HL-60 (cell line): ENCODE measurements at regions not wholly inside any gene's neighbourhood (a gene's known extent, or its start where the extent isn't known, plus 50 kb on each side); places are given as distances from the start of the nearest gene placed in this dataset.
"Not testable (repeated sequence)": the region's sequence is repeated elsewhere in the genome, so short reads cannot be mapped to it uniquely, and the experiment has no call there.

Source experiments
- DNase-seq, 2 experiments: peaks; one replicate each; pipeline ENCODE4 v3.0.0-alpha.2; 2010 to 2020; ENCODE audit warnings: low read depth in 1 of 2, low spot score in 1 of 2
- H3K27ac ChIP-seq: fragments of 250-450 bp; sonication (Bioruptor Pico); replicated peaks from 2 replicates; pipeline ENCODE4 v1.5.1; 2020; ENCODE audit warnings: mild to moderate bottlenecking, moderate library complexity
- H3K27me3 ChIP-seq: fragments of 250-450 bp; sonication (Bioruptor Pico); 2 replicates; pipeline ENCODE4 v1.5.1; 2021; ENCODE audit warnings: mild to moderate bottlenecking, moderate library complexity; ENCODE audit not compliant: insufficient read depth, poor library complexity, severe bottlenecking
- H3K4me3 ChIP-seq: replicated peaks from 2 replicates; pipeline ENCODE4 v1.5.1; 2011; ENCODE audit warnings: mild to moderate bottlenecking, control low read depth, low read length; ENCODE audit not compliant: insufficient read depth
- GABPA ChIP-seq: IDR thresholded peaks from 2 replicates; pipeline ENCODE4 v1.6.1; 2012; ENCODE audit warnings: low read depth
- POLR2AphosphoS5 ChIP-seq: IDR thresholded peaks from 2 replicates; pipeline ENCODE4 v1.6.1; 2012; ENCODE audit warnings: low read depth
- REST ChIP-seq: IDR thresholded peaks from 2 replicates; pipeline ENCODE4 v1.6.1; 2012; ENCODE audit warnings: low read depth; ENCODE audit not compliant: insufficient replicate concordance
- SPI1 ChIP-seq: IDR thresholded peaks from 2 replicates; pipeline ENCODE4 v1.6.1; 2012; ENCODE audit warnings: low read depth, mild to moderate bottlenecking, borderline replicate concordance
- TF ChIP-seq, protein P1 (sequence below): IDR thresholded peaks from one replicate; pipeline ENCODE4 v1.5.1; 2011; ENCODE audit warnings: low read length, control low read depth, inconsistent platforms; ENCODE audit not compliant: insufficient read depth

- H3K27ac ChIP-seq = no peak overlapping the region
- peaks cover 5% of the 10 kb centered on the region for H3K27me3 ChIP-seq
- no peak overlapping the region for H3K4me3 ChIP-seq
- TF ChIP-seq SPI1 = no peak
- TF ChIP-seq REST = no peak
- no peak for TF ChIP-seq POLR2AphosphoS5
- no peak for TF ChIP-seq GABPA
- TF ChIP-seq, protein P1, sequence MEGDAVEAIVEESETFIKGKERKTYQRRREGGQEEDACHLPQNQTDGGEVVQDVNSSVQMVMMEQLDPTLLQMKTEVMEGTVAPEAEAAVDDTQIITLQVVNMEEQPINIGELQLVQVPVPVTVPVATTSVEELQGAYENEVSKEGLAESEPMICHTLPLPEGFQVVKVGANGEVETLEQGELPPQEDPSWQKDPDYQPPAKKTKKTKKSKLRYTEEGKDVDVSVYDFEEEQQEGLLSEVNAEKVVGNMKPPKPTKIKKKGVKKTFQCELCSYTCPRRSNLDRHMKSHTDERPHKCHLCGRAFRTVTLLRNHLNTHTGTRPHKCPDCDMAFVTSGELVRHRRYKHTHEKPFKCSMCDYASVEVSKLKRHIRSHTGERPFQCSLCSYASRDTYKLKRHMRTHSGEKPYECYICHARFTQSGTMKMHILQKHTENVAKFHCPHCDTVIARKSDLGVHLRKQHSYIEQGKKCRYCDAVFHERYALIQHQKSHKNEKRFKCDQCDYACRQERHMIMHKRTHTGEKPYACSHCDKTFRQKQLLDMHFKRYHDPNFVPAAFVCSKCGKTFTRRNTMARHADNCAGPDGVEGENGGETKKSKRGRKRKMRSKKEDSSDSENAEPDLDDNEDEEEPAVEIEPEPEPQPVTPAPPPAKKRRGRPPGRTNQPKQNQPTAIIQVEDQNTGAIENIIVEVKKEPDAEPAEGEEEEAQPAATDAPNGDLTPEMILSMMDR = no peak
- no peak for DNase-seq
Measured at GRCh38 chr3:71944482-71945065, 159.6 kb upstream of the PROK2 start.

GRCh38 chr3:71942432-71943187 lies 157.7 kb upstream of the PROK2 start:
- peaks cover 5% of the 10 kb centered on the region for H3K27me3 ChIP-seq
- no peak overlapping the region for H3K4me3 ChIP-seq
- TF ChIP-seq SPI1 = no peak
- TF ChIP-seq POLR2AphosphoS5 = no peak
- TF ChIP-seq, protein P1 = no peak
- TF ChIP-seq REST = no peak
- no peak for TF ChIP-seq GABPA
- DNase-seq = no peak
- no peak overlapping the region for H3K27ac ChIP-seq

GRCh38 chr3:71940486-71940885 lies 155.5 kb upstream of the PROK2 start:
- no peak for TF ChIP-seq POLR2AphosphoS5
- TF ChIP-seq REST = no peak
- no peak for TF ChIP-seq SPI1
- TF ChIP-seq GABPA = no peak
- TF ChIP-seq, protein P1 = no peak
- Histone ChIP-seq H3K27ac (no peak overlapping the region), H3K27me3 (peaks cover 5% of the 10 kb centered on the region), H3K4me3 (no peak overlapping the region)
- DNase-seq = no peak

- not testable (repeated sequence) for H3K4me3 ChIP-seq, H3K27ac ChIP-seq, DNase-seq, H3K27me3 ChIP-seq
Measured at GRCh38 chr3:71938081-71938480, 153.1 kb upstream of the PROK2 start.
